Mesendoderm (in vitro differentiated cells): ENCODE measurements at regions not wholly inside any gene's neighbourhood (a gene's known extent, or its start where the extent isn't known, plus 50 kb on each side); places are given as distances from the start of the nearest gene placed in this dataset.

Experiments
- DNase-seq: peaks from one replicate; pipeline ENCODE4 v3.0.0; 2013
- H2AK5ac ChIP-seq: 2 replicates; pipeline ENCODE4 v1.6.1; 2013; ENCODE audit warnings: low read length, inconsistent platforms
- H2BK120ac ChIP-seq: 2 replicates; pipeline ENCODE4 v1.6.1; 2013; ENCODE audit warnings: low read depth, mild to moderate bottlenecking, low read length, moderate library complexity, mixed read lengths
- H2BK15ac ChIP-seq: replicated peaks from 2 replicates; pipeline ENCODE4 v1.6.1; 2013; ENCODE audit warnings: low read depth, mild to moderate bottlenecking, moderate library complexity
- H2BK5ac ChIP-seq: 2 replicates; pipeline ENCODE4 v1.6.1; 2013; ENCODE audit warnings: low read length, inconsistent platforms
- H3K18ac ChIP-seq: 2 replicates; pipeline ENCODE4 v1.6.1; 2013; ENCODE audit warnings: mild to moderate bottlenecking, low read length, mixed read lengths
- H3K23ac ChIP-seq: one replicate; pipeline ENCODE4 v1.6.1; 2013; ENCODE audit warnings: low read length
- H3K27ac ChIP-seq: 2 replicates; pipeline ENCODE4 v1.5.1; 2013; ENCODE audit warnings: low read depth, mild to moderate bottlenecking, inconsistent platforms, low read length, moderate library complexity
- H3K27me3 ChIP-seq: 2 replicates; pipeline ENCODE4 v1.6.1; 2013; ENCODE audit warnings: low read length, control low read depth, mild to moderate bottlenecking, inconsistent platforms; ENCODE audit not compliant: insufficient read depth, poor library complexity
- H3K36me3 ChIP-seq: 2 replicates; pipeline ENCODE4 v1.6.1; 2013; ENCODE audit warnings: low read length, inconsistent platforms; ENCODE audit not compliant: control insufficient read depth, insufficient read depth
- H3K4ac ChIP-seq: one replicate; pipeline ENCODE4 v1.6.1; 2013; ENCODE audit warnings: low read depth, mild to moderate bottlenecking, low read length, moderate library complexity
- H3K4me1 ChIP-seq: 2 replicates; pipeline ENCODE4 v1.6.1; 2013; ENCODE audit warnings: low read depth, low read length, inconsistent platforms; ENCODE audit not compliant: control insufficient read depth
- H3K4me2 ChIP-seq: 2 replicates; pipeline ENCODE4 v1.6.1; 2013; ENCODE audit warnings: low read length
- H3K4me3 ChIP-seq: 2 replicates; pipeline ENCODE4 v1.5.1; 2013; ENCODE audit warnings: mild to moderate bottlenecking, low read length
- H3K56ac ChIP-seq: one replicate; pipeline ENCODE4 v1.6.1; 2013; ENCODE audit warnings: low read length
- H3K79me1 ChIP-seq: 2 replicates; pipeline ENCODE4 v1.6.1; 2013; ENCODE audit warnings: low read length, inconsistent platforms
- H3K79me2 ChIP-seq: 2 replicates; pipeline ENCODE4 v1.6.1; 2013; ENCODE audit warnings: mild to moderate bottlenecking, low read length; ENCODE audit not compliant: control insufficient read depth, insufficient read depth
- H3K9ac ChIP-seq: 2 replicates; pipeline ENCODE4 v1.6.1; 2013; ENCODE audit warnings: low read length, inconsistent platforms
- H4K5ac ChIP-seq: one replicate; pipeline ENCODE4 v1.6.1; 2013; ENCODE audit warnings: low read length
- H4K8ac ChIP-seq: one replicate; pipeline ENCODE4 v1.6.1; 2013; ENCODE audit warnings: low read depth, mild to moderate bottlenecking, control low read depth, low read length, moderate library complexity
- WGBS: extraction: QIAGEN DNeasy Blood & Tissue Kit; methylation state at CpG from one replicate; pipeline ENCODE4 v1.1.7; 2013; ENCODE audit warnings: low lambda C conversion rate, missing lambda C conversion rate; ENCODE audit not compliant: insufficient coverage; ENCODE audit errors: extremely low coverage; 5-methylcytosine and 5-hydroxymethylcytosine counted together

- H3K4me1 ChIP-seq = no peaks in the 10 kb centered on the region
- DNase-seq = no peak
- H2BK5ac ChIP-seq = no peak overlapping the region
- no peak overlapping the region for H3K27ac ChIP-seq
- H3K56ac ChIP-seq = no peak overlapping the region
- no peak overlapping the region for H3K23ac ChIP-seq
- H2AK5ac ChIP-seq = no peak overlapping the region
- no peak overlapping the region for H4K5ac ChIP-seq
- no peak overlapping the region for H4K8ac ChIP-seq
- H2BK120ac ChIP-seq = no peak overlapping the region
- H3K18ac ChIP-seq = no peak overlapping the region
- no peaks in the 10 kb centered on the region for H3K79me1 ChIP-seq
- no peak overlapping the region for H3K9ac ChIP-seq
- no peak overlapping the region for H3K4me3 ChIP-seq
- H3K4ac ChIP-seq = no peak overlapping the region
- WGBS = no CpG with 5 or more reads among the region's 3 CpGs
- H3K27me3 ChIP-seq = no peaks in the 10 kb centered on the region
- no peaks in the 10 kb centered on the region for H3K79me2 ChIP-seq
- H3K4me2 ChIP-seq = no peak overlapping the region
- no peak overlapping the region for H2BK15ac ChIP-seq
- H3K36me3 ChIP-seq = no peaks in the 10 kb centered on the region
These were observed 310.9 kb upstream of the NRG3 start for GRCh38 chr10:81564143-81564542.

- H3K4ac ChIP-seq = no peak overlapping the region
- no peak overlapping the region for H2BK120ac ChIP-seq
- no peaks in the 10 kb centered on the region for H3K27me3 ChIP-seq
- no peak overlapping the region for H3K4me3 ChIP-seq
- no peaks in the 10 kb centered on the region for H3K79me2 ChIP-seq
- H2BK15ac ChIP-seq = no peak overlapping the region
- H3K36me3 ChIP-seq = no peaks in the 10 kb centered on the region
- no peak overlapping the region for H2BK5ac ChIP-seq
- no peak overlapping the region for H3K27ac ChIP-seq
- H2AK5ac ChIP-seq = no peak overlapping the region
- no peak overlapping the region for H4K5ac ChIP-seq
- no peak for DNase-seq
- H3K4me1 ChIP-seq = no peaks in the 10 kb centered on the region
- H3K23ac ChIP-seq = no peak overlapping the region
- no peak overlapping the region for H3K18ac ChIP-seq
- no peak overlapping the region for H3K4me2 ChIP-seq
- H3K9ac ChIP-seq = no peak overlapping the region
- no peak overlapping the region for H3K56ac ChIP-seq
- WGBS = no CpG with 5 or more reads among the region's 5 CpGs
- no peaks in the 10 kb centered on the region for H3K79me1 ChIP-seq
- H4K8ac ChIP-seq = no peak overlapping the region
These were observed 305.5 kb upstream of the NRG3 start for GRCh38 chr10:81569488-81569887.

GRCh38 chr10:81570349-81570748, 304.6 kb upstream of the NRG3 start:
- H3K79me2 ChIP-seq = no peaks in the 10 kb centered on the region
- H4K8ac ChIP-seq = no peak overlapping the region
- DNase-seq = no peak
- no peaks in the 10 kb centered on the region for H3K79me1 ChIP-seq
- H2BK5ac ChIP-seq = no peak overlapping the region
- H3K23ac ChIP-seq = no peak overlapping the region
- H3K27me3 ChIP-seq = no peaks in the 10 kb centered on the region
- no peak overlapping the region for H3K56ac ChIP-seq
- WGBS = no CpG with 5 or more reads among the region's 3 CpGs
- no peak overlapping the region for H2BK15ac ChIP-seq
- no peak overlapping the region for H3K4me2 ChIP-seq
- H3K18ac ChIP-seq = no peak overlapping the region
- no peaks in the 10 kb centered on the region for H3K4me1 ChIP-seq
- H2BK120ac ChIP-seq = no peak overlapping the region
- H2AK5ac ChIP-seq = no peak overlapping the region
- no peak overlapping the region for H4K5ac ChIP-seq
- H3K4ac ChIP-seq = no peak overlapping the region
- H3K36me3 ChIP-seq = no peaks in the 10 kb centered on the region
- no peak overlapping the region for H3K27ac ChIP-seq
- no peak overlapping the region for H3K9ac ChIP-seq
- no peak overlapping the region for H3K4me3 ChIP-seq

DNA sequence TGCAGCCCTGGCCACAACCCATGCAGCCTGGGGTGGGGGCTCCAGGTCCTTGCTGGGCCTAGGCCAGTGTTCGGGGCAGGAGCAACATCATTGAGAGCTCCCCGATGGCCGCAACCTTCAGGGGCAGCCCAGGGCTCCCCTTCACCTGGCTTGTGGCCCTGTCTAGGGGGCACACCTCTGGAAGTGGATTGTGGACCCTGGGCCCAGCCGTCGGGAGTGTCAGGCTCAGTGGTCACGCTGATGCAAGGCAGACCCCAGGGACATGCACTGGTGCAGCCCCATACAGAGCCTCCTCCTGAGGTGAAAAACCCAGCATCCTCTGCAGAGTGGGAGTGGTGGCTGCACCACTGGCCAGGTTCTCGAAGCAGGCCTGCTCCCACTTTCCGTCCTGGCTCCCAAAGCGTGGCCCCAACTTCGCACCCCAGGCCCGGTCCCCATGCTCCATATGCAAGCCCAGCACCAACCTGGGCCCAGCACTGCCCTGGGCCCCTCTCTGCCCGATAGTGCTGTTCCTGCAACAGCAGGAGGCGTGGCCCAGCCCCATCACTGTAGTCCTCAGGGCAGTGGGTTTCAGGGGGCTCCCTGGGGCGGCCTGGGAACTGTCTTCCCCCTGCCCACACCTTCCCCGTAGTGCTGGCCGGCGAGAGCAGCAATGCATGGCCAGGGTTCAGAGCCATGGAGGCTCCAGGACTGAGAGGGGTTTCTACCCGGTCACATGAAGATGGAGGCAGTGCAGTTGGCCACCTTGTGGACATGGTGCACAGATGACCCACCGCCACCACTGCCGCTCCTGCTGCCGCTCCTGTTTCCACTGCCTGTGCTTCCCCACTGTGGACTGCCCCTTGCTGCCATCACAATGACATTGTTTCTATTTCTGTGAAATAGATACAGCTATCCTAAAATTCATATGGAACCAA, 303.9 kb upstream of the NRG3 start:
- H2AK5ac ChIP-seq = no peak overlapping the region
- H3K4ac ChIP-seq = no peak overlapping the region
- no peak overlapping the region for H4K5ac ChIP-seq
- DNase-seq = no peak
- no peaks in the 10 kb centered on the region for H3K79me2 ChIP-seq
- no peak overlapping the region for H2BK5ac ChIP-seq
- H3K23ac ChIP-seq = no peak overlapping the region
- no peak overlapping the region for H3K18ac ChIP-seq
- H3K9ac ChIP-seq = no peak overlapping the region
- no peak overlapping the region for H3K56ac ChIP-seq
- H3K79me1 ChIP-seq = no peaks in the 10 kb centered on the region
- no peak overlapping the region for H2BK15ac ChIP-seq
- no peak overlapping the region for H3K4me2 ChIP-seq
- no CpG with 5 or more reads among the region's 21 CpGs for WGBS
- no peaks in the 10 kb centered on the region for H3K36me3 ChIP-seq
- no peak overlapping the region for H4K8ac ChIP-seq
- H3K27ac ChIP-seq = no peak overlapping the region
- H2BK120ac ChIP-seq = no peak overlapping the region
- no peaks in the 10 kb centered on the region for H3K27me3 ChIP-seq
- no peak overlapping the region for H3K4me3 ChIP-seq
- H3K4me1 ChIP-seq = no peaks in the 10 kb centered on the region

DNA sequence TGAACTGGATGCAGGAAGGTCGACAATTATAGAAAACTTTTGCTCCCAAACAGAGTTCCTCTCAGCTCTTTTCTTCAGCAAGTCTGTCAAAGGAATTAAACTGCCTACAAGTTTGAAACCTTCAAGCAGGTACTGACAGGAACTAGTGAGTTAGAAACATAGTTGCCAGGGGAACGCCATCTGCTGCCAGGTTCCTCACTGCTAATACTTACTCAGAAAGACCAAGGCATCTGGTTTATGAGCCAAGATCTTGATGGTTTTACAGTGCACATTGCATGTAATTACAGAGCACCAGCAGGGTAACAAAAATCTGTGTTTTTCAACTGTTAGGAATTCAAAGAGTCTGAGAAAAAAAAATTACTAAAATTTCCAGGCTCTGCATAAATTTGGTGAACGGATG, 300.0 kb upstream of the NRG3 start:
- no peak overlapping the region for H2BK15ac ChIP-seq
- H3K23ac ChIP-seq = no peak overlapping the region
- H3K36me3 ChIP-seq = no peaks in the 10 kb centered on the region
- no peak overlapping the region for H3K4me3 ChIP-seq
- no peak overlapping the region for H3K18ac ChIP-seq
- H4K8ac ChIP-seq = no peak overlapping the region
- H3K79me2 ChIP-seq = no peaks in the 10 kb centered on the region
- no peak for DNase-seq
- no peaks in the 10 kb centered on the region for H3K4me1 ChIP-seq
- H3K27ac ChIP-seq = no peak overlapping the region
- H3K79me1 ChIP-seq = no peaks in the 10 kb centered on the region
- no peak overlapping the region for H2BK5ac ChIP-seq
- H3K9ac ChIP-seq = no peak overlapping the region
- no peaks in the 10 kb centered on the region for H3K27me3 ChIP-seq
- H3K4ac ChIP-seq = no peak overlapping the region
- H3K56ac ChIP-seq = no peak overlapping the region
- no peak overlapping the region for H3K4me2 ChIP-seq
- H4K5ac ChIP-seq = no peak overlapping the region
- no peak overlapping the region for H2AK5ac ChIP-seq
- WGBS = no CpG with 5 or more reads among the region's 3 CpGs
- no peak overlapping the region for H2BK120ac ChIP-seq

- Histone ChIP-seq H3K79me1 (no peaks in the 10 kb centered on the region), H3K27ac (no peak overlapping the region), H3K56ac (no peak overlapping the region), H3K79me2 (no peaks in the 10 kb centered on the region), H4K5ac (no peak overlapping the region), H3K27me3 (no peaks in the 10 kb centered on the region), H2AK5ac (no peak overlapping the region), H3K4me1 (no peaks in the 10 kb centered on the region), H3K23ac (no peak overlapping the region), H2BK120ac (no peak overlapping the region), H3K4ac (no peak overlapping the region), H3K18ac (no peak overlapping the region), H3K9ac (no peak overlapping the region), H3K4me3 (no peak overlapping the region), H2BK15ac (no peak overlapping the region), H3K36me3 (no peaks in the 10 kb centered on the region), H4K8ac (no peak overlapping the region), H3K4me2 (no peak overlapping the region), H2BK5ac (no peak overlapping the region)
- no CpG with 5 or more reads among the region's 2 CpGs for WGBS
- DNase-seq = no peak
These were observed 298.7 kb upstream of the NRG3 start for GRCh38 chr10:81576336-81576735.
